ENCODE measurements at regions not wholly inside any gene's neighbourhood (a gene's known extent, or its start where the extent isn't known, plus 50 kb on each side); places are given as distances from the start of the nearest gene placed in this dataset.

- TF ChIP-seq, protein P1, sequence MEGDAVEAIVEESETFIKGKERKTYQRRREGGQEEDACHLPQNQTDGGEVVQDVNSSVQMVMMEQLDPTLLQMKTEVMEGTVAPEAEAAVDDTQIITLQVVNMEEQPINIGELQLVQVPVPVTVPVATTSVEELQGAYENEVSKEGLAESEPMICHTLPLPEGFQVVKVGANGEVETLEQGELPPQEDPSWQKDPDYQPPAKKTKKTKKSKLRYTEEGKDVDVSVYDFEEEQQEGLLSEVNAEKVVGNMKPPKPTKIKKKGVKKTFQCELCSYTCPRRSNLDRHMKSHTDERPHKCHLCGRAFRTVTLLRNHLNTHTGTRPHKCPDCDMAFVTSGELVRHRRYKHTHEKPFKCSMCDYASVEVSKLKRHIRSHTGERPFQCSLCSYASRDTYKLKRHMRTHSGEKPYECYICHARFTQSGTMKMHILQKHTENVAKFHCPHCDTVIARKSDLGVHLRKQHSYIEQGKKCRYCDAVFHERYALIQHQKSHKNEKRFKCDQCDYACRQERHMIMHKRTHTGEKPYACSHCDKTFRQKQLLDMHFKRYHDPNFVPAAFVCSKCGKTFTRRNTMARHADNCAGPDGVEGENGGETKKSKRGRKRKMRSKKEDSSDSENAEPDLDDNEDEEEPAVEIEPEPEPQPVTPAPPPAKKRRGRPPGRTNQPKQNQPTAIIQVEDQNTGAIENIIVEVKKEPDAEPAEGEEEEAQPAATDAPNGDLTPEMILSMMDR (IDR thresholded peaks at IDR 0.05), result no peak
- no peak for TF ChIP-seq POLR2A (IDR thresholded peaks at IDR 0.05)
Observed at GRCh38 chr15:93239993-93240392, 151.0 kb upstream of the RGMA start.
